Jurkat, Clone E6-1 (cell line): ENCODE measurements at regions not wholly inside any gene's neighbourhood (a gene's known extent, or its start where the extent isn't known, plus 50 kb on each side); places are given as distances from the start of the nearest gene placed in this dataset.

ENCODE experiments used
- DNase-seq: peaks from one replicate; pipeline ENCODE4 v3.0.0-alpha.2; 2011; ENCODE audit warnings: low read depth, low spot score
- H3K4me3 ChIP-seq: 2 replicates; pipeline ENCODE4 v1.5.1; 2011; ENCODE audit warnings: mild to moderate bottlenecking, low read length, control low read depth, moderate library complexity

DNA sequence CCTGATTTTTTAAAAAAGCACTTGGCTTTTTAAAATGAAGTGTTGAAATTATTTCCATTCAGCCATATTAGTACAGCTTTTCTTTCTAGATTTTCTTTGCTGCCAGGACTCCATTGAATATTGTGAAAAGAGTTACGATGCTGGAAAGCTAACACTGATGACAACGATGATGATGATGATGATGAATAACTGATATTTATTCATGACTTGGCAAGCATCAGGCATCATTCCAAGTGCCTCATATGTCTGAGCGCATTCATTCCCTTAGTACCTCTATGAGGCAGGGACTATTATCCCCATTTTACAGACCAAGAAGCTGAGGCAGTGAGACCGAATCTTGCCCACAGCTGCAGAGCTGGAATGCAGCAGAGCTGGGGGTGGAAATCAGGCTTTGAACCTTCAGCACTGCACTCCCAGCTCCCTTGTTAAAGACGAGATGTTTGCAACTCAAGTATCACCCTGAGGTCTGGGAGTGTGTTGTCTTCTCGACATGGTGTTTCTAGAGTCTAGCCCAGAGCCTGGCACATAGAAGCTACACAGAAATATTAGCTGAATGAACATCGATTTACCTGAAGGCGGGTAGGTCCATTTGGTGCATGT, 85.5 kb upstream of the FRMD1 start:
- DNase-seq = no peak

DNA sequence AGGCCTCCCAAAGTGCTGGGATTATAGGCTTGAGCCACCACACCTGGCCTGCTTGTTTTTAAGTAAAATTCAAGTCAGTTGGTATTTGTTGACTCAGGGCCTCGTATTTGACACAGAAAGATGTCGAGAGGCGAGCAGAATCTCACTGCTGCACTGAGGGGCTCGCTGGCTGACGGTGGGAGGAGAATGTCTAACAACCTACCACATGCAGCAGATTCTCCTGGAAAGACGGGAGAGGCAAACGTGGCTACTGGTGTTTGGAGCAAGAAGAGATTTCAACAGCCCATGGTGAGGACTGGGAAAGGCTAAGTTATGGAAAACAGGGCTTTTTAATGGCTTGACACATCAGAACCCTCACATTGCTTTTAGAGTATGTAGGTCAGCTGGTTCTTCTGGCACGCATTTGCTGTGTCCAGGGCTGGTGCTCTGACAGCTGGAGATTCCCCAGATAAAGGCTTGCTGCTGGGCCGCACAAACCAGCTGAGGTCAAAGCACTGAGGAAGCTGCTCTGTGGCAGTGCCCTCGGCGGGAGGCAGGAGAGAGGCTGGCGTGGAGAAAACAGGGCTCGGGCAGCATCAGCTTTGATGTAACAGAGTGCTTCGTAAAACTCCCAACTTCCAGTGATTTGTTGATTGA, 84.2 kb upstream of the FRMD1 start:
- H3K4me3 ChIP-seq = no peak overlapping the region
- no peak for DNase-seq

More for the DNA sequence above, 85.5 kb upstream of the FRMD1 start:
- H3K4me3 ChIP-seq = no peak overlapping the region

- DNase-seq = no peak
- H3K4me3 ChIP-seq = no peak overlapping the region
These were observed 83.4 kb upstream of the FRMD1 start for GRCh38 chr6:168162366-168162765.

GRCh38 chr6:168161371-168161750, 82.3 kb upstream of the FRMD1 start:
- H3K4me3 ChIP-seq = no peak overlapping the region
- no peak for DNase-seq

- H3K4me3 ChIP-seq = no peak overlapping the region
- DNase-seq = no peak
These were observed 81.7 kb upstream of the FRMD1 start for GRCh38 chr6:168160506-168161370.

GRCh38 chr6:168159506-168159905, 80.5 kb upstream of the FRMD1 start:
- DNase-seq = no peak
- H3K4me3 ChIP-seq = no peak overlapping the region

DNA sequence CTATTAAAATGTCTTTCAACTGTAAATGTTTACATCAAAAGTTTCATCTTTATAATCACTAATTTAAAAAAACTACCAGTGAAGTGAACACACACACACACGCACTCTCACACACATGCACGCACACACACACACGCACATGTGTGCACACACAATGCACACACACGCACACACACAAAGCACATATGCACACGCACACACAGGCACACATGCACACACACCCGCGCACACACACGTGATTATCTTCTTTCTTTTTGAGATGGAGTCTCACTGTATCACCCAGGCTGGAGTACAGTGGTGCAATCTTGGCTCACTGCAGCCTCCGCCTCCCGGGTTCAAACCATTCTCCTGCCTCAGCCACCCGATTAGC, 80.0 kb upstream of the FRMD1 start:
- DNase-seq = no peak
- no peak overlapping the region for H3K4me3 ChIP-seq

- no peak overlapping the region for H3K4me3 ChIP-seq
These were observed 79.4 kb upstream of the FRMD1 start for GRCh38 chr6:168158213-168158979.

GRCh38 chr6:168157272-168158212, 78.5 kb upstream of the FRMD1 start:
- no peak overlapping the region for H3K4me3 ChIP-seq
- DNase-seq = no peak

More at GRCh38 chr6:168158213-168158979, 79.4 kb upstream of the FRMD1 start:
- no peak for DNase-seq

DNA sequence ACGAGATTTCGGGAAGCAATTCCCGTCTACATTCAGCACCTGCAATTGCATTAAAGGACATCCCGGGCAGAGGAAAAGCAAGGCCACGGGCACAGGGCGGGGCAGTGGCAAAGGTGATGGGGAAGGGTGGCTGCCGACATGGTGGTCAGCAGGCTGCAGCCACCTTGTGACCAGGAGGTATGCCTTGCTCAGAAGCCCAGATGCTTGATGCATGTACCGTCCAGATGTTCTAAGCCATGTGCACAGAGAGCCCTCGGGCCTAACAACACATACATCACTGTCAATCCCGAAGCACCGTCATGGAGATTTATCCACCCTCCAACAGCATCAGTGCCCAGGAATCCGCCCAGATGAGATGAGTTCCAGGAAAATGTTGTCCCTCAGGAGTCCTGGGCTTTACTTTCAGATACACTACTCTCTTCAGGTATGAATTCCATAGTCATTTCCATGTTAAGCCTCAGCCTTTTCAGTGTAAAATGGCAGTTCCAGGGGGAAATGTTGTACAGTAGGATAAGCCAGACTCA, 77.8 kb upstream of the FRMD1 start:
- no peak overlapping the region for H3K4me3 ChIP-seq
- no peak for DNase-seq

DNA sequence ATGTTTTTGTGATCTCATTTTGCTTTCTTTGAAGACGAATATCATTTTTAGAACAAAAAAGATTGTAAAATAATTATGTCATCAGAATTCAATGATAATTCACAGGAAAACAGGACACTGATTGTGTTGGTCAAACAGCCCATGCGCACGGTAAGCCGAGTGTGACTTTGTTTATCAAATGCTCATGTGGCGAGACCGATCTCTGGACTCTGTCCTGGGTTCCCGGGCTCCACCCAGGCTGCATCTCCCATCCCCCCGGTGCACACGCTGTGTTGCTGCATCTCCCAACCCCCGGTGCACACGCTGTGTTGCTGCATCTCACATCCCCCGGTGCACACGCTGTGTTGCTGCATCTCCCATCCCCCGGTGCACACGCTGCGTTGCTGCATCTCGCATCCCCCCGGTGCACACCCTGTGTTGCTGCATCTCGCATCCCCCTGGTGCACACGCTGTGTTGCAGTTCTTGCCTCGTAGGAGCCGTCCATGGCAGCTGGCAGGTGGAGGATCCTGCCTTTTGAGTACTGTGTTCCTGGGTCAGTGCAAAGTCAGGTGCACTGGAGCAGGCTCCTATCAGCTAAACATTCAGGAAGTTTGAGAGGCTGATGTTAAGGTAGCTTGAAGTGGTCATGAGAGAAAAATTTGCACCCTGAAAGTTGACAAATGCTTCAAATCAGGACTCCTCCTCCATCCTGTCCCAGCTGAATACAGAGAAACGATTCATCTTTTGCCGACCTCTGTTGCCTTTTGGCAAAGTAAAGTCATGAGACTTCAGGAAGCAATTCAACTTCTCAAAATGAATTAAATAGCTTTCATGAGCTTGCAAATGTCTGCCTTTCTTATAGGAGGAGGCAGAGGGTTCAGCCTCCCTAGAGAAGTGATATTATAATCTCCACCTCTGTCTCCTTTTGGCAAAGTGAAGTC, 77.1 kb upstream of the FRMD1 start:
- DNase-seq = no peak
- no peak overlapping the region for H3K4me3 ChIP-seq

DNA sequence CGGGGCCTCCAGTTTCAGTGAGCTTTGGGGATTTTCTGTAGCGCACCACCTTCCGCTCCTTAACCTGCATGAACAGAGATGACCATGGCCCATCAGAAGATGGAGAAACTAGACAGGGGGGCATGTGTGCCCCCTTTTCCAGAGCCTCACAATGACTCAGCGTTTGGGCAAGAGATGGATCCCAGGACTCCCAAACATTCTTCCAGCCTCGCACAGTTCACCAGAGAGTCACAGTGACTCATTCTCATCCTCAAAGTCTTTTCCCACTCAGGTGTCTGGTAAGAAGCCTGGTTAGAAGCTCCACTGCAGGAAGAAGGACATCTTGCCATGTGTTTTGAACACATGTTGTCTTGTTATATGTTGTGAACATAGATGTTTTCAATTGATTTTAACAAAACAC, 76.2 kb upstream of the FRMD1 start:
- H3K4me3 ChIP-seq = no peak overlapping the region
- no peak for DNase-seq

- H3K4me3 ChIP-seq = no peak overlapping the region
- no peak for DNase-seq
These were observed 75.4 kb upstream of the FRMD1 start for GRCh38 chr6:168154263-168154917.

DNA sequence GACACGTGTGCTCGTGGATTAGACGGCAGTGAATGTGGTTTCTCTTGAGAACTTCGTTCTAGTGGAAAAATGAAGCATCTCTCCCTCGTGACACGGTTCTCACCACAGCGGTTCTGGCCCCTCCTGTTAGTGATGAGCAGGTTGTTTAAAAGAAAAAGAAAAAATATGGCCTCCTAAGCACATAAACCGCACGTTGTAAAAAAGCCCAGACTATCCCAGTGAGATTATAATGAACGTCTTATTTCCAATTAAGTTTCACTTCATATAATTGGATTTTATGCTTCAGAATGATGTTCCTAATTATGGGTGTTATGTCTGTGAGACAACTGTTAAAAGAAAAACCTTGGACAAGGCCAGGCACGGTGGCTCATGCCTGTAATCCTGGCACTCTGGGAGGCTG, 74.5 kb upstream of the FRMD1 start:
- H3K4me3 ChIP-seq = no peak overlapping the region
- DNase-seq = no peak

- DNase-seq = no peak
- H3K4me3 ChIP-seq = no peak overlapping the region
These were observed 74.0 kb upstream of the FRMD1 start for GRCh38 chr6:168152980-168153379.

DNA sequence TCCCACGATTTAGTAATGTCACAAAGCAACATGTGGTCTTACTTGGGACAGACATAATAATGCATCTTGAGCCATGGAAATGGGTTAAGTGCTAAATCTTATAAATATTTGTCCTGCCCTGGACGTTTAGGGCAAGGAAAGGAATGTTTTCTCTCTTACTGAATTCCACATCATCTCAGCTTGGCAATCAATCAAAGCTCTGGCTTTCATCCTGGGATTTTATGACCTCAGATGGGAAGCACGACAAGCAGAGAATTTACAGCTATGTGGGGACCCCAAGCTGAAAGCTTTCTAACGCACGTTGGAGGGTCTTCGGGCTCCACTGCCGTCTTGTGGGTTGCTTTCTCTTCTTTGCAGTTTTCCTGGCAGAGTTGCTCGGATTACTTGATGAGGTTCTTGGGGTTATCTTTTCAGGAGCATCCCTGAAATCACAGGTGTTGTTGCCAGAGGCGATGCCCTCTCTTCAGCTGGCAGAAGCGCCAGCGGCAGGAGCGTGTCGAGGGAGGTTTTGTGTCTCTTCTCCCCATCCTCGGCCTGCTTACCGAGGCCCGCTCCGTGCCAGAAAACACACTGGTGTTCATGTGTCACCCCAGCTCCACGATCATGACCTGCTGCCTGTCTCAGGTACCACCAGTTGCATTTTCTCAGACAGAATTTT, 73.4 kb upstream of the FRMD1 start:
- H3K4me3 ChIP-seq = no peak overlapping the region
- DNase-seq = no peak
